Left lung (tissue), 4 donors: ENCODE measurements at regions not wholly inside any gene's neighbourhood (a gene's known extent, or its start where the extent isn't known, plus 50 kb on each side); places are given as distances from the start of the nearest gene placed in this dataset.

ENCODE experiments used
- ATAC-seq: fragments of 200-7000 bp; cut with Tn5 transposase; one replicate; pipeline ENCODE4 v1.9.1; 2020; ENCODE audit warnings: moderate library complexity
- DNase-seq, 4 donors: peaks; one replicate each; pipeline ENCODE4 v3.0.0-alpha.2; 2013 to 2020
- H3K27ac ChIP-seq, 2 donors: fragments of 200-600 bp; sonication (generic) in 1 of 2; one replicate each; pipeline versions ENCODE4 v1.5.0 to v1.8.0; 2020 to 2021
- H3K27me3 ChIP-seq, 2 donors: fragments of 200-600 bp; sonication (generic) in 1 of 2; one replicate each; pipeline versions ENCODE4 v1.5.0 to v1.8.0; 2020 to 2021
- H3K36me3 ChIP-seq, 2 donors: fragments of 200-600 bp; sonication (generic) in 1 of 2; one replicate each; pipeline versions ENCODE4 v1.5.0 to v1.8.0; 2020 to 2021
- H3K4me1 ChIP-seq, 2 donors: fragments of 200-600 bp; one replicate each; pipeline ENCODE4 v1.8.0; 2021
- H3K4me3 ChIP-seq, 2 donors: fragments of 200-600 bp; sonication (generic) in 1 of 2; one replicate each; pipeline versions ENCODE4 v1.5.0 to v1.8.0; 2020 to 2021; ENCODE audit warnings: mild to moderate bottlenecking in 1 of 2
- H3K9me3 ChIP-seq, 2 donors: fragments of 200-600 bp; sonication (generic) in 1 of 2; one replicate each; pipeline versions ENCODE4 v1.5.0 to v1.8.0; 2020 to 2021
- CTCF ChIP-seq, 2 donors: fragments of 200-600 bp; sonication (generic) in 1 of 2; IDR thresholded peaks; one replicate each; pipeline versions ENCODE4 v1.5.0 to v1.8.0; 2021; ENCODE audit warnings: antibody characterized with exemption in 2 of 2
- intact Hi-C, 2 donors: fragments of 100-400 bp; cut with DNase I; formaldehyde crosslinking; loops; one replicate each; pipeline versions ENCODE4 v1.11.2 to v1.14.2; 2022
- donor health status: DM: no; HTN: yes; CAD: no.
- donor health status: DM: no; HTN: no; CAD: no.

GRCh38 chr12:113665457-113665856 lies 193.8 kb upstream of the LHX5 start:
- no peak for ATAC-seq
- no peaks in the 10 kb centered on the region for H3K36me3 ChIP-seq
- intact Hi-C loops: no loop called here
- no peaks in the 10 kb centered on the region for H3K9me3 ChIP-seq
- no peak overlapping the region for H3K4me3 ChIP-seq
- TF ChIP-seq CTCF (IDR thresholded peaks at IDR 0.05): no peak
- peaks cover 20 to 64% of the 10 kb centered on the region in 2 donors for H3K27me3 ChIP-seq
- no peak overlapping the region for H3K27ac ChIP-seq
- H3K4me1 ChIP-seq: no peaks in the 10 kb centered on the region
- DNase-seq: no peak

GRCh38 chr12:113664224-113664681 lies 192.6 kb upstream of the LHX5 start:
- H3K27ac ChIP-seq: no peak overlapping the region
- no peaks in the 10 kb centered on the region for H3K9me3 ChIP-seq
- no peak overlapping the region for H3K4me3 ChIP-seq
- H3K27me3 ChIP-seq: peaks cover 10 to 64% of the 10 kb centered on the region in 2 donors
- no peaks in the 10 kb centered on the region for H3K4me1 ChIP-seq
- intact Hi-C loops: no loop called here
- TF ChIP-seq CTCF (IDR thresholded peaks at IDR 0.05): no peak
- H3K36me3 ChIP-seq: no peaks in the 10 kb centered on the region
- ATAC-seq (no peak), DNase-seq (no peak)

GRCh38 chr12:113663396-113663795 lies 191.7 kb upstream of the LHX5 start:
- Histone ChIP-seq H3K4me1 (no peaks in the 10 kb centered on the region), H3K27ac (no peak overlapping the region), H3K27me3 (peaks cover 4 to 56% of the 10 kb centered on the region in 2 donors), H3K36me3 (no peaks in the 10 kb centered on the region), H3K9me3 (no peaks in the 10 kb centered on the region), H3K4me3 (no peak overlapping the region)
- ATAC-seq (no peak), DNase-seq (no peak)
- intact Hi-C loops: no loop called here
- TF ChIP-seq CTCF (IDR thresholded peaks at IDR 0.05): no peak

- intact Hi-C loops: no loop called here
- no peak overlapping the region for H3K4me3 ChIP-seq
- no peak for ATAC-seq
- H3K27ac ChIP-seq: no peak overlapping the region
- DNase-seq: no peak
- H3K4me1 ChIP-seq: no peaks in the 10 kb centered on the region
- no peak for TF ChIP-seq CTCF (IDR thresholded peaks at IDR 0.05)
- H3K27me3 ChIP-seq: peaks cover 0 to 31% of the 10 kb centered on the region in 2 donors
- no peaks in the 10 kb centered on the region for H3K36me3 ChIP-seq
- H3K9me3 ChIP-seq: peaks cover 0 to 1% of the 10 kb centered on the region in 2 donors
Observed at GRCh38 chr12:113660936-113661335, 189.3 kb upstream of the LHX5 start.

- Histone ChIP-seq H3K36me3 (no peaks in the 10 kb centered on the region), H3K4me1 (no peaks in the 10 kb centered on the region), H3K4me3 (no peak overlapping the region), H3K27ac (no peak overlapping the region), H3K9me3 (peaks cover 0 to 14% of the 10 kb centered on the region in 2 donors), H3K27me3 (peaks cover 0 to 28% of the 10 kb centered on the region in 2 donors)
- ATAC-seq (no peak), DNase-seq (no peak)
- intact Hi-C loops: no loop called here
- no peak for TF ChIP-seq CTCF (IDR thresholded peaks at IDR 0.05)
Observed at GRCh38 chr12:113659416-113659815, 187.7 kb upstream of the LHX5 start.
